SK-N-SH (cell line): ENCODE measurements at regions not wholly inside any gene's neighbourhood (a gene's known extent, or its start where the extent isn't known, plus 50 kb on each side); places are given as distances from the start of the nearest gene placed in this dataset.

Experiments
- CTCF ChIA-PET: fragments of 300-600, 350-600 bp; formaldehyde crosslinking; extraction: SDS; loops from one replicate; lab custom pipeline; 2021; lab: Yijun Ruan, JAX
- POLR2A ChIA-PET: fragments of 350-600 bp; sonication (Branson Sonifier 250); formaldehyde crosslinking; extraction: SDS; loops from one replicate; lab custom pipeline; 2020; ENCODE audit warnings: antibody characterized with exemption, inconsistent platforms; lab: Yijun Ruan, JAX
- DNase-seq: peaks from one replicate; pipeline ENCODE4 v3.0.0; 2012
- H2AFZ ChIP-seq: fragments of 200-600 bp; sonication (generic); 2 replicates; pipeline ENCODE4 v1.8.1; 2016; ENCODE audit warnings: antibody characterized with exemption, mild to moderate bottlenecking, low read depth
- H3F3A ChIP-seq: fragments of 200-600 bp; sonication (generic); replicated peaks from 2 replicates; pipeline ENCODE3; 2016; ENCODE audit warnings: antibody characterized with exemption, mild to moderate bottlenecking; ENCODE audit not compliant: insufficient read depth
- H3K27ac ChIP-seq, 2 experiments: fragments of 200-500 bp in 1 of 2; fragments of 200-600 bp in 1 of 2; sonication (Bioruptor generic) in 1 of 2; sonication (generic), shearing (Covaris generic) in 1 of 2; 2 replicates each; pipeline versions ENCODE4 v1.5.1 to v1.6.1; 2014 to 2016; ENCODE audit warnings: low read depth in 2 of 2, inconsistent platforms in 1 of 2, low read length in 1 of 2, mild to moderate bottlenecking in 1 of 2, mixed read lengths in 1 of 2
- H3K27me3 ChIP-seq: fragments of 200-600 bp; sonication (generic), shearing (Covaris generic); 2 replicates; pipeline ENCODE4 v1.6.1; 2016; ENCODE audit warnings: mixed run types; ENCODE audit not compliant: insufficient read depth
- H3K36me3 ChIP-seq, 2 experiments: fragments of 200-500 bp in 1 of 2; fragments of 200-600 bp in 1 of 2; sonication (Bioruptor generic) in 1 of 2; sonication (generic) in 1 of 2; replicated peaks in 1 of 2; 2 replicates each; pipeline versions ENCODE3 to v1.5.1; 2014 to 2016; ENCODE audit warnings: low read length in 1 of 2, mild to moderate bottlenecking in 1 of 2; ENCODE audit not compliant: insufficient read depth in 2 of 2, control insufficient read depth in 1 of 2
- H3K4me1 ChIP-seq, 2 experiments: fragments of 200-500 bp in 1 of 2; fragments of 200-600 bp in 1 of 2; sonication (Bioruptor generic) in 1 of 2; sonication (generic), shearing (Covaris generic) in 1 of 2; 2 replicates each; pipeline versions ENCODE4 v1.5.1 to v1.6.1; 2014 to 2016; ENCODE audit warnings: low read depth in 1 of 2, low read length in 1 of 2, mixed run types in 1 of 2; ENCODE audit not compliant: insufficient read depth in 2 of 2, control insufficient read depth in 1 of 2
- H3K4me2 ChIP-seq: fragments of 200-600 bp; sonication (generic), shearing (Covaris generic); 2 replicates; pipeline ENCODE4 v1.6.1; 2017; ENCODE audit warnings: mixed run types
- H3K4me3 ChIP-seq, 2 experiments: fragments of 200-500 bp in 1 of 2; fragments of 200-600 bp in 1 of 2; sonication (Bioruptor generic) in 1 of 2; sonication (generic), shearing (Covaris generic) in 1 of 2; 2 replicates each; pipeline versions ENCODE4 v1.5.1 to v1.8.1; 2014 to 2016; ENCODE audit warnings: low read depth in 2 of 2, inconsistent platforms in 1 of 2, low read length in 1 of 2, mild to moderate bottlenecking in 1 of 2, mixed read lengths in 1 of 2, moderate library complexity in 1 of 2
- H3K79me2 ChIP-seq: fragments of 200-600 bp; sonication (generic); 2 replicates; pipeline ENCODE4 v1.8.1; 2017; ENCODE audit warnings: mild to moderate bottlenecking; ENCODE audit not compliant: insufficient read depth
- H3K9ac ChIP-seq: fragments of 200-600 bp; sonication (generic); 2 replicates; pipeline ENCODE4 v1.6.1; 2017; ENCODE audit warnings: mixed run types
- H3K9me2 ChIP-seq: fragments of 200-600 bp; sonication (generic); 2 replicates; pipeline ENCODE4 v1.6.1; 2017; ENCODE audit warnings: mixed run types
- H3K9me3 ChIP-seq: fragments of 200-600 bp; sonication (generic); 2 replicates; pipeline ENCODE4 v1.6.1; 2017; ENCODE audit warnings: mixed run types, mild to moderate bottlenecking, moderate library complexity
- H4K20me1 ChIP-seq: fragments of 200-600 bp; sonication (generic); 2 replicates; pipeline ENCODE4 v1.6.1; 2017; ENCODE audit warnings: mild to moderate bottlenecking, mixed run types; ENCODE audit not compliant: insufficient read depth
- CHD2 ChIP-seq: fragments of 150-350 bp; IDR thresholded peaks from 2 replicates; pipeline ENCODE4 v1.6.1; 2018; ENCODE audit warnings: low read length; ENCODE audit not compliant: partially characterized antibody
- CTCF ChIP-seq: fragments of 200-600 bp; sonication (generic); IDR thresholded peaks from 2 replicates; pipeline ENCODE4 v1.6.1; 2017; ENCODE audit warnings: antibody characterized with exemption, mild to moderate bottlenecking, moderate library complexity
- ELF1 ChIP-seq: IDR thresholded peaks from 2 replicates; pipeline ENCODE4 v1.4.0; 2012
- EZH2phosphoT487 ChIP-seq: fragments of 200-600 bp; sonication (generic); IDR thresholded peaks from 2 replicates; pipeline ENCODE4 v1.6.1; 2017; ENCODE audit warnings: low read depth, mixed run types, mild to moderate bottlenecking, antibody characterized with exemption, moderate library complexity, borderline replicate concordance
- MAX ChIP-seq: IDR thresholded peaks from 2 replicates; pipeline ENCODE4 v1.4.0; 2012; ENCODE audit warnings: low read depth
- MEF2A ChIP-seq: IDR thresholded peaks from 2 replicates; pipeline ENCODE4 v1.4.0; 2012; ENCODE audit warnings: low read depth, borderline replicate concordance
- NRF1 ChIP-seq: IDR thresholded peaks from 2 replicates; pipeline ENCODE4 v1.6.1; 2012; ENCODE audit warnings: low read depth, mild to moderate bottlenecking, low read length
- PBX3 ChIP-seq: IDR thresholded peaks from 2 replicates; pipeline ENCODE4; 2012
- RAD21 ChIP-seq: IDR thresholded peaks from 2 replicates; pipeline ENCODE4 v1.6.1; 2012; ENCODE audit warnings: mild to moderate bottlenecking, low read length
- RFX5 ChIP-seq: IDR thresholded peaks from 2 replicates; pipeline ENCODE4 v1.6.1; 2012; ENCODE audit warnings: mild to moderate bottlenecking, improper control_type of control experiment, low read length
- RXRA ChIP-seq: IDR thresholded peaks from 2 replicates; pipeline ENCODE4 v1.4.0; 2012; ENCODE audit warnings: low read depth, mild to moderate bottlenecking, borderline replicate concordance
- SIN3A ChIP-seq: IDR thresholded peaks from 2 replicates; pipeline ENCODE4 v1.6.1; 2012; ENCODE audit warnings: low read depth, mild to moderate bottlenecking, low read length, moderate library complexity, borderline replicate concordance
- YY1 ChIP-seq: IDR thresholded peaks from 2 replicates; pipeline ENCODE4 v1.4.0; 2012; ENCODE audit warnings: low read depth, mild to moderate bottlenecking
- WGBS: methylation state at CpG from one replicate; pipeline ENCODE4 v1.1.6; 2017; ENCODE audit warnings: low lambda C conversion rate; 5-methylcytosine and 5-hydroxymethylcytosine counted together

- Histone ChIP-seq H3K36me3 (no peaks in the 10 kb centered on the region), H4K20me1 (no peaks in the 10 kb centered on the region), H3K27ac (no peak overlapping the region), H3K9ac (no peak overlapping the region), H3F3A (no peaks in the 10 kb centered on the region), H3K27me3 (no peaks in the 10 kb centered on the region), H3K4me3 (no peak overlapping the region), H3K9me2 (no peaks in the 10 kb centered on the region), H2AFZ (no peak overlapping the region), H3K4me2 (no peak overlapping the region), H3K4me1 (no peaks in the 10 kb centered on the region), H3K9me3 (no peaks in the 10 kb centered on the region), H3K79me2 (no peaks in the 10 kb centered on the region)
- TF ChIP-seq ELF1 (no peak), MEF2A (no peak), RAD21 (peak; percentile 22), CTCF (peak; percentile 46)
- ChIA-PET CTCF (interaction anchor here (1.3 to 2.3 kb wide), 4 partner anchors 24 to 71 kb away, joined by 3 to 12 read pairs (median 4); no protein-coding TSS in a partner anchor), POLR2A (no interaction called here)
- WGBS = 10% methylated on average over 2 of the region's 4 CpGs
- peak; percentile 8 for DNase-seq
These were observed 208.8 kb upstream of the USP25 start for GRCh38 chr21:15520811-15521643.

DNA sequence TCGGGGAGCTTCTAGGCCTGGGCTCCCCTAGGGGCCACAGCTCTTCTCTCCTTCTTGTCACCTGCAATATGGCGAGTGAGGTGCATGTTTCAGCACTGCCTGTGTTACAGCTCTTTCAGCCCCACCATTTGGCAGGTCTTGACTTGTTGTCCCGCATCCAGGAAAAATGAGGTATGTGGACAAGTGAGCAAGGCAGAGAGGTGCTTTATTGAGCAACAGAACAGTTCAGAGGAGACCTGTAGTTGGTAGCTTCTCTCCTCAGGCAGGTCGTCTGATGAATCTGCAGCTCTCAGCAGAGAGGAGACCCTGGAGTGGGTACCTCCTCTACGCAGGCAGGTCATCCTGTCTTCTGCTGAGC is 208.2 kb upstream of the USP25 start:
- Histone ChIP-seq H3K9ac (no peak overlapping the region), H3K27ac (no peak overlapping the region), H3K36me3 (no peaks in the 10 kb centered on the region), H3K79me2 (no peaks in the 10 kb centered on the region), H3K9me3 (no peaks in the 10 kb centered on the region), H3K9me2 (no peaks in the 10 kb centered on the region), H3K4me2 (no peak overlapping the region), H4K20me1 (no peaks in the 10 kb centered on the region), H3K4me3 (no peak overlapping the region), H2AFZ (no peak overlapping the region), H3K27me3 (no peaks in the 10 kb centered on the region), H3K4me1 (no peaks in the 10 kb centered on the region), H3F3A (no peaks in the 10 kb centered on the region)
- TF ChIP-seq RAD21 (no peak), RFX5 (no peak), RXRA (no peak), CHD2 (no peak), EZH2phosphoT487 (no peak), MAX (no peak), YY1 (no peak), NRF1 (no peak), PBX3 (no peak), SIN3A (no peak)
- 38% methylated on average over 5 of the region's 5 CpGs for WGBS
- ChIA-PET CTCF (interaction anchor here (1.4 kb wide), 1 partner anchor 31 kb away, joined by 3 read pairs; no protein-coding TSS in a partner anchor), POLR2A (no interaction called here)
- DNase-seq = no peak
